Globus pallidus (tissue), 1 donor: ENCODE measurements at regions not wholly inside any gene's neighbourhood (a gene's known extent, or its start where the extent isn't known, plus 50 kb on each side); places are given as distances from the start of the nearest gene placed in this dataset.

Source experiments
- DNase-seq: peaks from one replicate; pipeline ENCODE4 v3.0.0-alpha.2; 2015; ENCODE audit warnings: low spot score

GRCh38 chr13:64446372-64446771 is 2783.8 kb downstream of the PCDH9 start:
- DNase-seq, result no peak

GRCh38 chr13:64441740-64442139 is 2788.4 kb downstream of the PCDH9 start:
- no peak for DNase-seq

- peak; percentile 37 for DNase-seq
These were observed 2792.1 kb downstream of the PCDH9 start for GRCh38 chr13:64438084-64438483.

- DNase-seq, result no peak
These were observed 2800.4 kb downstream of the PCDH9 start for GRCh38 chr13:64429691-64430090.

- DNase-seq, result no peak
These were observed 2801.9 kb downstream of the PCDH9 start for GRCh38 chr13:64428196-64428595.

- no peak for DNase-seq
These were observed 2806.7 kb downstream of the PCDH9 start for GRCh38 chr13:64423467-64423866.

- DNase-seq, result no peak
These were observed 2810.0 kb downstream of the PCDH9 start for GRCh38 chr13:64420181-64420580.

- no peak for DNase-seq
These were observed 2812.6 kb downstream of the PCDH9 start for GRCh38 chr13:64417581-64417980.

- DNase-seq, result no peak
These were observed 2815.8 kb downstream of the PCDH9 start for GRCh38 chr13:64414381-64414780.

GRCh38 chr13:64413529-64413928 is 2816.6 kb downstream of the PCDH9 start:
- DNase-seq, result no peak

GRCh38 chr13:64410276-64411053 is 2819.7 kb downstream of the PCDH9 start:
- DNase-seq, result no peak

- no peak for DNase-seq
These were observed 2832.4 kb downstream of the PCDH9 start for GRCh38 chr13:64397701-64398100.

- no peak for DNase-seq
These were observed 2852.5 kb downstream of the PCDH9 start for GRCh38 chr13:64377606-64378005.

- no peak for DNase-seq
These were observed 2858.7 kb downstream of the PCDH9 start for GRCh38 chr13:64371461-64371860.

- no peak for DNase-seq
These were observed 2859.1 kb downstream of the PCDH9 start for GRCh38 chr13:64371045-64371444.

- no peak for DNase-seq
These were observed 2861.0 kb downstream of the PCDH9 start for GRCh38 chr13:64369121-64369520.

GRCh38 chr13:64362564-64362963 is 2867.6 kb downstream of the PCDH9 start:
- no peak for DNase-seq

- no peak for DNase-seq
These were observed 2882.5 kb downstream of the PCDH9 start for GRCh38 chr13:64347664-64348063.

GRCh38 chr13:64339373-64340063 is 2890.6 kb downstream of the PCDH9 start:
- DNase-seq, result no peak

- no peak for DNase-seq
These were observed 2891.5 kb downstream of the PCDH9 start for GRCh38 chr13:64338671-64339070.

- no peak for DNase-seq
These were observed 2896.2 kb downstream of the PCDH9 start for GRCh38 chr13:64333888-64334287.

GRCh38 chr13:64332048-64332447 is 2898.1 kb downstream of the PCDH9 start:
- no peak for DNase-seq

GRCh38 chr13:64327505-64328194 is 2902.5 kb downstream of the PCDH9 start:
- DNase-seq, result no peak
